ENCODE measurements at regions not wholly inside any gene's neighbourhood (a gene's known extent, or its start where the extent isn't known, plus 50 kb on each side); places are given as distances from the start of the nearest gene placed in this dataset.
"Not testable (repeated sequence)": the region's sequence is repeated elsewhere in the genome, so short reads cannot be mapped to it uniquely, and the experiment has no call there.

GRCh38 chr9:1115370-1115769 is 65.2 kb downstream of the DMRT2 start:
- DNase-seq (ENCODE audit: low spot score), result no peak

- no peak for DNase-seq (ENCODE audit: low spot score)
These were observed 67.3 kb downstream of the DMRT2 start for GRCh38 chr9:1117439-1117838.

- no peak for DNase-seq (ENCODE audit: low spot score)
These were observed 70.5 kb downstream of the DMRT2 start for GRCh38 chr9:1120500-1121165.

GRCh38 chr9:1125741-1126140 is 75.6 kb downstream of the DMRT2 start:
- DNase-seq (ENCODE audit: low spot score), result no peak

- no peak for DNase-seq (ENCODE audit: low spot score)
These were observed 77.9 kb downstream of the DMRT2 start for GRCh38 chr9:1128046-1128445.

- DNase-seq (ENCODE audit: low spot score), result no peak
These were observed 79.2 kb downstream of the DMRT2 start for GRCh38 chr9:1129382-1129781.

GRCh38 chr9:1140057-1140456 is 89.9 kb downstream of the DMRT2 start:
- DNase-seq (ENCODE audit: low spot score), result no peak

- no peak for DNase-seq (ENCODE audit: low spot score)
These were observed 101.5 kb downstream of the DMRT2 start for GRCh38 chr9:1151691-1152090.

GRCh38 chr9:1152171-1152570 is 102.0 kb downstream of the DMRT2 start:
- no peak for DNase-seq (ENCODE audit: low spot score)

- DNase-seq (ENCODE audit: low spot score), result no peak
These were observed 104.6 kb downstream of the DMRT2 start for GRCh38 chr9:1154739-1155138.

- no peak for DNase-seq (ENCODE audit: low spot score)
These were observed 105.4 kb downstream of the DMRT2 start for GRCh38 chr9:1155602-1156001.

GRCh38 chr9:1156794-1157550 is 106.8 kb downstream of the DMRT2 start:
- DNase-seq (ENCODE audit: low spot score), result no peak

- DNase-seq (ENCODE audit: low spot score), result no peak
These were observed 107.7 kb downstream of the DMRT2 start for GRCh38 chr9:1157836-1158235.

GRCh38 chr9:1170918-1171317 is 120.8 kb downstream of the DMRT2 start:
- no peak for DNase-seq (ENCODE audit: low spot score)

GRCh38 chr9:1171546-1171945 is 121.4 kb downstream of the DMRT2 start:
- DNase-seq (ENCODE audit: low spot score), result no peak

GRCh38 chr9:1173211-1173610 is 123.1 kb downstream of the DMRT2 start:
- DNase-seq (ENCODE audit: low spot score), result no peak

- no peak for DNase-seq (ENCODE audit: low spot score)
These were observed 123.8 kb downstream of the DMRT2 start for GRCh38 chr9:1173993-1174392.

- no peak for DNase-seq (ENCODE audit: low spot score)
These were observed 129.2 kb downstream of the DMRT2 start for GRCh38 chr9:1179366-1179765.

GRCh38 chr9:1184146-1184545 is 134.0 kb downstream of the DMRT2 start:
- DNase-seq (ENCODE audit: low spot score), result no peak

- not testable (repeated sequence) for DNase-seq (ENCODE audit: low spot score)
These were observed 137.0 kb downstream of the DMRT2 start for GRCh38 chr9:1187137-1187536.

- not testable (repeated sequence) for DNase-seq (ENCODE audit: low spot score)
These were observed 145.5 kb downstream of the DMRT2 start for GRCh38 chr9:1195636-1196035.

- DNase-seq (ENCODE audit: low spot score), result no peak
These were observed 147.9 kb downstream of the DMRT2 start for GRCh38 chr9:1198085-1198484.

GRCh38 chr9:1200847-1201251 is 150.7 kb downstream of the DMRT2 start:
- no peak for DNase-seq (ENCODE audit: low spot score)

- no peak for DNase-seq (ENCODE audit: low spot score)
These were observed 151.1 kb downstream of the DMRT2 start for GRCh38 chr9:1201262-1201661.

All from NAMALWA (cell line).